ENCODE measurements at regions not wholly inside any gene's neighbourhood (a gene's known extent, or its start where the extent isn't known, plus 50 kb on each side); places are given as distances from the start of the nearest gene placed in this dataset.

GRCh38 chr16:35410438-35410837 is 1951.0 kb downstream of the TP53TG3F start:
- CTCF ChIA-PET, result no interaction called here
- DNase-seq (ENCODE audit: low read depth, low spot score) (no peak), ATAC-seq (no peak)
- in situ Hi-C loops (cut with HindIII; ENCODE audit: low pct_unique_long_range_greater_than_20kb, low sequenced_read_pairs) (no loop called here), intact Hi-C loops (cut with micrococcal nuclease; ENCODE audit: unreplicated experiment) (no loop called here)
- no TSS peak for BruUV-seq (replicated peaks)
- POLR2A ChIA-PET, result no interaction called here
- no peak for TF ChIP-seq TCF7L2 (IDR thresholded peaks at IDR 0.05; ENCODE audit: low read depth, low read length)
- TF ChIP-seq POLR2AphosphoS5 (IDR thresholded peaks at IDR 0.05; ENCODE audit: low read depth, low read length), result no peak
- TF ChIP-seq SIN3A (IDR thresholded peaks at IDR 0.05; ENCODE audit: borderline replicate concordance, insufficient read depth, low read depth, low read length), result no peak
- no peak for TF ChIP-seq CTCF (IDR thresholded peaks at IDR 0.05)
- TF ChIP-seq REST (IDR thresholded peaks at IDR 0.05; ENCODE audit: insufficient read depth in 1 of 2, low read depth in 2 of 2, low read length in 1 of 2), result no peak
- Histone ChIP-seq H3K9me3 (ENCODE audit: control insufficient read depth, insufficient read depth, low read depth, low read length) (no peaks in the 10 kb centered on the region), H3K4me3 (ENCODE audit: low read depth in 2 of 2, low read length in 2 of 2) (no peak overlapping the region), H3K27me3 (ENCODE audit: control insufficient read depth, insufficient read depth, low read length) (no peaks in the 10 kb centered on the region), H3K27ac (ENCODE audit: low read length) (no peak overlapping the region), H3K36me3 (ENCODE audit: control insufficient read depth, insufficient read depth, low read length) (no peaks in the 10 kb centered on the region), H3K4me1 (ENCODE audit: control insufficient read depth, insufficient read depth, low read length) (no peaks in the 10 kb centered on the region)

GRCh38 chr16:35411156-35411555 is 1951.7 kb downstream of the TP53TG3F start:
- Histone ChIP-seq H3K9me3 (ENCODE audit: control insufficient read depth, insufficient read depth, low read depth, low read length) (no peaks in the 10 kb centered on the region), H3K4me3 (ENCODE audit: low read depth in 2 of 2, low read length in 2 of 2) (no peak overlapping the region), H3K36me3 (ENCODE audit: control insufficient read depth, insufficient read depth, low read length) (no peaks in the 10 kb centered on the region), H3K4me1 (ENCODE audit: control insufficient read depth, insufficient read depth, low read length) (no peaks in the 10 kb centered on the region), H3K27ac (ENCODE audit: low read length) (no peak overlapping the region), H3K27me3 (ENCODE audit: control insufficient read depth, insufficient read depth, low read length) (no peaks in the 10 kb centered on the region)
- BruUV-seq (replicated peaks), result no TSS peak
- DNase-seq (ENCODE audit: low read depth, low spot score) (no peak), ATAC-seq (no peak)
- intact Hi-C loops (cut with micrococcal nuclease; ENCODE audit: unreplicated experiment), result no loop called here
- ChIA-PET POLR2A (no interaction called here), CTCF (no interaction called here)
- in situ Hi-C loops (cut with HindIII; ENCODE audit: low pct_unique_long_range_greater_than_20kb, low sequenced_read_pairs), result no loop called here
- TF ChIP-seq REST (IDR thresholded peaks at IDR 0.05; ENCODE audit: insufficient read depth in 1 of 2, low read depth in 2 of 2, low read length in 1 of 2) (no peak), CTCF (IDR thresholded peaks at IDR 0.05) (no peak), TCF7L2 (IDR thresholded peaks at IDR 0.05; ENCODE audit: low read depth, low read length) (no peak)

Data from Panc1 (cell line).